ENCODE measurements at regions not wholly inside any gene's neighbourhood (a gene's known extent, or its start where the extent isn't known, plus 50 kb on each side); places are given as distances from the start of the nearest gene placed in this dataset.

DNA sequence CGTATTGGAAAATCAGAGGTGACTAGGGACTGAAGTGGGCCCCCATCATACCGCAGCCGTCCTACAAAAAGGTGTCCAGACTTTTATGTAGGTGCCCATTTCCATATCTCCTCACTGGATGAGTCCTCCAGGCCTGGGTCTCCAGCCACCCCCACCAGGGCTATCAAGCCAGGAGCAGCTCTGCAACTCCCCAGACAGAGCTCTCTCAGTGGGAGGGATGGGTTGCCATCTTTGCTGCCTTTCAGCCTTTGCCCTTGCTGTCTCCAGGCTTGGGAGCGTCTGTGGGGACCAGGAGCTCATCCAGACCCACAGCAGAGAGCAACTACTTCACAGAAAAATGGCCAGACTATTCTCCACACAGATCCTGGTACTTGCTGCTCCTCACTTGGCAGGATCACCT is 802.7 kb upstream of the IGFBP3 start:
- no peak for DNase-seq (ENCODE audit: low read depth in 2 of 2)

DNA sequence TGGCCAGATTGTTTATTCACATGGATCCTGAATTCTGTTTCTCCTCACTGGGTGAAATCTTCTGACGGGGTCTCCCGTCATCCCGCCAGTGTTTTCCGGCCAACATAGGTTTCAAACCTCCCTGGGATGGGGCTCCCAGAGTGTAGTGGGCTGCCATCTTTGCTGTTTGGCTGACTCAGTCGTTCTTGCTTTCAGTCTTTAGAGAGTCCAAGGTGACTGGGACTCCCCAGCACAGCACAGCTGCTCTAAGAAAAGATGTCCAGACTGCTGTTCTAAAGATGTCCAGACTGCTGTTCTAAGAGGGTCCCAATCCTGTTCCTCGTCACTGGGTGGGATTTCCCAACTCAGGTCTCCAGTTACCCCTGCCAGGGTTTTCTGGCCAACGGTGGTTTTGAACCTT is 801.9 kb upstream of the IGFBP3 start:
- DNase-seq (ENCODE audit: low read depth in 2 of 2) = no peak

DNA sequence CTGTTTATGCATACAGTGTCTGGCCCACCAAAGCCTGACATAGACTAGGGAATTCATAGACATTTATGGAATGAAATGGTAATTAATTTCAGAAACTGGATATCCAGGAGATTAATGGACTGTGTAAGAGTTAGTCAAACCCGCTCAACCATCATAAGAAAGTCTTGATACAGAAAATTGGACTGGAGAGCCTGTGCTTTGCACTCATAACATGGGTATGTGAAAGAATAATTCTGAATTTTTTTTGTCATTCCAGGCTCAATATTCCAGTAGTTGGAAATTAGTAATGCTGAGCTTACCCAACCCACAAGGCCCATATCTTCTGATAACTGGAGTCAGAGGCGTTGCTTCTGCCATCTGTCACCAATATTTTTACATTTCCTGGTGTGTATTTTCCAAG is 799.7 kb upstream of the IGFBP3 start:
- no peak for DNase-seq (ENCODE audit: low read depth in 2 of 2)

DNA sequence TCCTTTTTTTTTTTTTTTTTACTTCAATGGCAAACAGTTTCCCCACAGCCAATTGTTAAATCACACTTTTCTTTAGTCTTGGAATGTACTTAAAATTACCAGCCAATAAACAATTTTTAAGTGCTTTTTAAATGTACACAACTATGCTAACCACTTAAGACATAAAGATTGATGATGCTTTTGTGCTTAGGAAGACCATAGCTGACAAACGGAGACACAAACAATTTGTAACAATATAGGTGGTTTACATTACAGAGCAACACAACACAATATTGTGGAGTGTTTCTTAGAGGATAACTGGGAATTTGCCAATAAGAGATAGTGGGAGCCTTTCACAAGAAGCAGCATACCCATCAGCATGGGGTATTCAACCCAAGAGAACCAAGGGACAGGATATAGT is 798.5 kb upstream of the IGFBP3 start:
- DNase-seq (ENCODE audit: low read depth in 2 of 2) = no peak

DNA sequence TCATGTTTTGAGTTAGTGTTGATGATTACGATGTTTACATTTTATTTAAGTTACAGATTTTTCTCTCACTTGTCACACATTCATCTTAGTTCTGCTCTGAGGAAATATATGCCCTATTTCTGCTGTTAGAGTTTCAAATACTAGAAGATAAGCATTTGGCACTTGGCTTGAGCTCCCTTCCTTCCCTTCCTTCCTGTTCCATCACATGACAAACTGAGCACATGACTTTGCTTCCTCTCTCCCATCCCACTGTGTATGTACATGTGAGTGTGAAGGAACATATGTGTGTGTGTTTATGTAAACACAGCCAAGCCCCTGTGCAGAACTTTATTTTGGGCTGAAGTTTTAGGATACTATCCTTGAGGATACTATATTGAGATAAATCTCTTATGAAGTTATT is 795.9 kb upstream of the IGFBP3 start:
- no peak for DNase-seq (ENCODE audit: low read depth in 2 of 2)

DNA sequence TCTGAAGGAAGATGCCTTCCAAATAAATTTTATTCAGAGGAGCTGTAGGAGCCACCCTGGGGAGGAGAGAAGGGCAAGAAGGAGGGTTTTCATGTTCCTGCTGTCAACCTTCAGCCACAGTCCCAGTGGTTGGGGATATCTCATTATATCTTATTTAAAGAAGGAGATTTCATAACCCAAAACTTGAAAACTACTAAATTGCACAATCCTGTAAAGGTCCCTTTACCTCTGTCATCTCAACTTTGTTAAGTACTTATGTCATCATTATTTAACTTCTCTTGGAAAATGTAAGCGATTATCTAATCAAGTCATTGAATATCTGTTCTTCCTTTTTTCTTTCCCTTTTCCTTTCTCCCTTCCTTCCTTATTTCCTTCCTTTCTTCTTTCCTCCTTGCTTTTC is 794.5 kb upstream of the IGFBP3 start:
- no peak for DNase-seq (ENCODE audit: low read depth in 2 of 2)

DNA sequence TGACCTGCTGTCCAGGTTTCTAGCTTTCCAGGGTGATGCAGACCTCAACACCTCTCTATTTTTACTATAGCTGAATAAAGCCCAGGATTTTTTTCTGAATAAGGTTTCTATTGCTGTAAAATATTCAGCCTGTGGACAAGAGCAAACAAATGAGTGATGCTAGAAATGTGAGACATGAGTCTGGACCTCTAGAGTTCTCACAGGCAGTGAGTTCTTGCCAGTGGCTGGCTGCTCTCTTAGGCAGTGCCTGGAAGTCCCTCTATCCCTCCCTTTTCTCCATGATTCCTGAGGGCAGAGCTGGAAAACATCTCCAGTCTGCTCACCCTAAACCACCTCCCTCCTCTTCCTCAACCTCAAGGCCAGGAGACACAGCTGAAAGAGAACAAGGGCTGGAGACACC is 793.8 kb upstream of the IGFBP3 start:
- no peak for DNase-seq (ENCODE audit: low read depth in 2 of 2)

DNA sequence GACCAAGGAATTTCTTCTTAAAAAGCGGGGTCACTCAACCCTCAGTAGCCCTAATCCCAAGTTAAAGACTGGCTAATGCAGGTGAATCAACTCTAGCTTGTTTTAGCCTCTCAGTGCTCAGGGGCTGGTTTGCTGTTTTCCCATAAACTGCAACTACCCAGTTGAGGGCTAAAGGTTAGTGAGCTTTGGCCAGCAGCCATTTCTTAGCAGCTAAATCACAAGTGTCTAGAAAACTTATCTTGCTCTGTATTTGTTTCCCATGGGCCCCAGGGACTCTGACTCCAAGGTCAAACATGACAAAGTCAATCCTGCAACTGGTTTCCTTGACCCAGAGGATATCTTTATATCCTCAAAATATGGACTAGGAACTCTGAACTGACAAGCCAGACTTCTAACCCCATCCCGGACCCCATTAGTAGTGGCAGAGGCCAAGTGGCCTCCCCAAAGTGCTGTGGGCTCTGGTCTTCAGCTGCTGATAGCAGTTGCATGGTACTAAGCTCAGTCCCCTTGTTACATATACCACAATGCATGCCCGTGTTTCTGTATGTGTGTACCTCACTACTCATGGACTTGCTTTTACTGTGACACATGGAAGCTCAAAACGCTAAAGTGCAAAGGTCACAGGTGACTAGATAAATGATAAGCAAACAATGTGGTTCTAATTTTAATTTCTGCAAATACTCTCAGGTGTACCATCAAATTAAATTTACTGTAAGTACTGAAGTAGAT is 793.0 kb upstream of the IGFBP3 start:
- no peak for DNase-seq (ENCODE audit: low read depth in 2 of 2)

DNA sequence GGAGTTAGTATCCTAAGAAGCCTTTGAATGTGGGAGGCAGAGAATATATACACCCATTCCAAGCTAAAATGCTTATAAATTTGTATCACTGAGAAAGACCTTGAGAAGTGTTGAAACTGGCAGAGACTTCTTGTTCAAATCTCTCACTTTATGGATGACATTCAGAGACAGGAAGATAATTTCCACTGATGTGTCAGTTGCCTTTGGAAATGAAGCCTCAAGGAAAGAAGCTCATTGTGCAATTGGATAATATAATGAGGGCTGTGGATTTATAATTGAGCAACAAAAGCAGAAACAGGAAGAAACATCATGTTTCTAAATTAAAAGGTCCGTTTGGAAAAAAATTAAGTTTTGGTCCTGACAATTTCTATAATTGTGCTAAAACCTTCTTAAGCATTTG is 789.9 kb upstream of the IGFBP3 start:
- DNase-seq (ENCODE audit: low read depth in 2 of 2) = no peak

DNA sequence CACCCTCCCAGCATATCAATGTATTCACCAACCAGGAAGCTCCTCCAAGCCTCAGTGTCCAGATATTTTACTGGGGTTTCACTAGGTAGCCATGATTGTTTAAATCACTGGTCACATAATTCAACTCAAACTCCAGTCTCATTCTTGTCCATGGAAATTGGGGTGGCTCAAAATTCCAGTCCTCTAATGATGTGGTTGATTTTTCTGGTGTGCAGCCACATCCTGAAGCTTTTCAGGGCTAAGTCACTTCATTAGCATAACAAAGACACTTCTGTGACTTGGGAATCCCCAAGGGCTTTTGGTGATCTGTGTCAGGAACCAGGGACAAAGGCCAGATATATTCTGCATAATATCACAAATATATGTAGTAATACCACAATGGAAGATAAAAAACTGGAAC is 786.9 kb upstream of the IGFBP3 start:
- DNase-seq (ENCODE audit: low read depth in 2 of 2) = no peak

DNA sequence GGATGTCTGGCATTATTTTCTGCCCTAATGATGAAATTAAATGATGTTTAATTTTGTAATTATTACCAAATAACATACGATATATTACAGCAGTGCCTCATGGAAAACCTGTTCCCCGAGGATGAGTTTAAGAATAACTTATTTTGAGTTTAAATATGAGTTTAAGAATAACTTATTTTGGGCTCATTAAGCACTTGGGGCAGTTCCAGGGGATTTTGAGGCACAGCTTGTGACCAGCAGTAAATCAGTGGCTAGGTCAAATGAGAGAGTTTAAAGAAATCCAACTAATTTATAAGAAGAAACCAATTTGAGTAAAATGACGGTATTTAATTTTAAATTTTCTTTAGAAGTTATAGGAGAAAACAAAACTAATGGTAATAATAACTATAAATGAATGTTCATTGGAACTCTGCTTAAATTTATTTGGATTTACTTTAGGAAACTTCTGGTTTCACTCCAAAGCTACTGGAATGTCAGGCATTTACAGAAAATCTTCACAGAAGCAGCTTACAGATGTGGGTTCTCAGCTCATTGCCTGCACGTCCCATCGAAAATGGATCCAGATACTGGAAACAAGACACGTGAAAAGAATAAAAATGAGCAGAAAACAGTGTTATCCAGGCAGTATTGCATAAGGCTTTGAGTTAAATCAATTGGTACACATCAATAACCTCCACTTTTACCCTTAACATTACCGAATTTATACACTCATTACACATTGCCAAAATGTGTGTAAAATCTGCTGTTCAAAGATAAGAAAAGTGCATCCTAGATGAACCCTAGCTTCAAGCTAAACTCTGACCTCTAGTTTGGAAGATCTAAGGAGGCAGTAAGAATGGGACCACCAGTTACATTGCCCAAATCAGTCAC is 784.5 kb upstream of the IGFBP3 start:
- DNase-seq (ENCODE audit: low read depth in 2 of 2) = no peak

DNA sequence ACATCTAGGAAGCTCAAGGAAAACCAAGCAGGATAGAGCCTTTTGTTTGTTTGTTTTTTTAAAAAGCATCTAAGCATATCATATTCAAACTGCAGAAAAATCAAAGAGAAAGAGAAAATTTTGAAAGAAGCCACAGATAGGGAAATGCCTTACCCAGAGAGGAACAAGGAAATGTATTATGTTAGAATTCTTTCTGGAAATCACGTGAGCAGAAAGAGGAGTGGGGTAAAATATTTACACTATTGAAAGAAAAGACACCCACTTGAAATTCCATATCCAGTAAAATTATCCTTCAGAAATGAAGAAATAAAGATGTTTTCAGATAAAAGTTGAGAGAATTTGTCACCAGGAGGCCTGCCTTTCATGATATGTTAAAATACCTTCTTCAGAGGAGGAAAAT is 775.7 kb upstream of the IGFBP3 start:
- no peak for DNase-seq (ENCODE audit: low read depth in 2 of 2)

DNA sequence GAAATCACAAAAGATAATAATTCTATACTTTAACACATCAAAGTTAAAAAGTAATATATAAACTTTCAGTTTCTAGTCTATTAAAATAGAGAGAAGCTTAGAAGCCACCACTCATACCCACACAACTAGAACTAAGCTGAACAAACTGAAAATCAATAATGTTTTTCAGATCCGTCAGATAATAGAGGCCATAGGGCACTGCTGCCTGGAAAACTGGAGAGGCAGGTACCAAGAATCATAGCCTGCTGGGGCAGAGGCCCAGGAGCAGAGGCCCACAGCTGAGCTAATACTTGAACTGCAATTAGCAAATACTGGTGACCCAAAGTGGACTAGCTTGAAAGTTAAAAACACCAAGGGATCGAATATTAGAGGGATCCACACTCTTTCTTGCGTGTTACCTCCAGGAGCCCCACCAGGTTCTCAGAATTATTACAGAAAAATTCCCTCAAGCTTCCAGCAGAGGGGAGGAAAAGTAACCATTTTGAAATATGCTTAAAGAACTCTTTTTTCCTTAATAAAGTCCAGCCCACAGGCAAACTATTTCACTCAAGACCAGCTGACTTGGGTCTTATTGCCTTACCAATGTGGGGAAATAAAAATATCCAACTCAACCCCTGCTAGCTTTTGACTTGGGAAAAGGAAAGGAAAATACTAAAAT is 774.1 kb upstream of the IGFBP3 start:
- DNase-seq (ENCODE audit: low read depth in 2 of 2) = no peak

DNA sequence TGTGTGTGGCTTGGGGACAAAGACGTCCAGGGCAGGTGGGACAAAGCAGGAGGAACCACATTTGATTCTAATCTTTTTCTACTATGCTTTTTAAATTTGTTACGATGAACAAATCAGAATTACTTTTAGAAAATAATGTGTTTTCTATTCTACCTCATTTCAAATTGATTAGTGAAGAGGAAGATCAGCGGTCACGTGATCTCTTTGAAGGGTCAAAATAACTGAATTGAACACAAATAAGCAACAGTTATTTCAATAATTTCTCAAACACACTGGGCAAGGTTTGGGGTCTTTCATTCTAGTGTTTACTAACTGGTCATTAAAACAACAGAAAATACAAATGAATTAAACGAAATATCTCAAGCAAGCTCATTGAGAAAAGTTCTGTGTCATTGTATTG is 773.0 kb upstream of the IGFBP3 start:
- no peak for DNase-seq (ENCODE audit: low read depth in 2 of 2)

DNA sequence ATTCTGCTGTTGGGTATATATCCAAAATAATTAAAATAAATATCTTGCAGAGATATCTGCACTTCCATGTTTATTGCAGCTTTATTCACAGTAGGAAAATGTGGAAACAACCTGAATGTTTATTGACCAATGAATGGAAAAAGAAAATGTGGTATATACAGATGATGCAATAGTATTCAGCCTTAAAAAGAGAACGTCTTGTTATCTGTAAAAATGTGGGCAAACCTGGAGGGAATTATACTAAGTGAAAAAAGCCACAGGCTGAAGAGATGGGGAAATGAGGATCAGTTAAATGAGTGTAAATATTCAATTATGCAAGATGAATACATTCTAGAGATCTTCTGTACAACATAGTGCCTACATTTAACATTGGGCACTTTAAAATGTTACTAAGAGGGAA is 766.1 kb upstream of the IGFBP3 start:
- DNase-seq (ENCODE audit: low read depth in 2 of 2) = no peak

DNA sequence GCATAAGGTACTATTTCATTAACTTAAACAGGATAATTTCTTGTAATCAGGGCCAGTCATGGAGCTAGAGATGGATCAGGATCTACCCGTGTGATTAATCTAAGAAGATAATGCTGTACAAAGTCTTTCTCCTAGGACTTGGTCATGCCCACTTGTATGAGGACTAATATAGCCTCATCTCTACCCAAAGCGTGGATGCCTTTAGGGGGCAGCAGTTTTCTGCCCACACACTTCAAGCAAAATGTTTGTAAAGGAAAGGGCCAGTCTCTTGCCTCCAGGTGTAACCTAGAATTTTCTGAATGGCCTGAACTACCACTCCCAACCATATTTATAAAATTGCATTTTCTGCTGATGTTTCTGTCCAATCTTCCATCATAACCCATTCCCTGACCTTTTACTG is 764.0 kb upstream of the IGFBP3 start:
- DNase-seq (ENCODE audit: low read depth in 2 of 2) = no peak

DNA sequence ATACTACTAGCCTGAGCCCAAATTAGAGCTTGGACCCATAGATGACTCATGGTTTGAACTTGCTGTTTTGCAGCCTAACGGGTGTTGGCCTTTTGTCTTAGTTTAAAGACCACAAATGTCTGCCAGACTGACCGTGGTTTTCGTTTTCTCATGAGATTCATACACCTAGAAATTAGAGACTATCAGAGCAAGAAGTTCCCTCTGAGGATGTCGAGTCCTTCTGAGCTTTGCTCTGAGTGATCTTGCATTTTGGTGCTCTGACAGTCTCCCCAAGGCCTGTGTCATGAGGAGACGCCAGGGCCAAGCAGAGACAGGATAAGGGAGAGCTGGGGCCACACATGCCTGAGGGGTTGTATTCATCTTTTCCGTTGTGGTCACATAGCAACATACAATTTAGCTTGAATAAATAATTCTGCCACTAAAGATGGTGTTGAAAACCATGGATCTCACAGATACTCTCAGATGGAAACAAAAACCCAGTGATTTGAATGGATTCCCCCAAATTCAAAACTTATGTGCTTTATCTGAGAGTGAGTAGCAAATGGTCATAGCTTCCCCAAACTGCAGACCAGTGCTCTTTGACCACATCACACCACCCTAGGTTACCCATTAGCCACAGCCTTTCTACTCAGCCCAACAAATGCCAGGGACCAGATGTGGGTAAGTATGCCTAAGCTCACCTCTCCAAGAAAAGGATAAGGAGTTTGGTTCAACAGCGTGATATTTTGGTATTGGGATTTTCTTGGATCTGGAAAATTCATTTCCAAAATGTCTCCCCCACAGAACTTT is 762.0 kb upstream of the IGFBP3 start:
- no peak for DNase-seq (ENCODE audit: low read depth in 2 of 2)

DNA sequence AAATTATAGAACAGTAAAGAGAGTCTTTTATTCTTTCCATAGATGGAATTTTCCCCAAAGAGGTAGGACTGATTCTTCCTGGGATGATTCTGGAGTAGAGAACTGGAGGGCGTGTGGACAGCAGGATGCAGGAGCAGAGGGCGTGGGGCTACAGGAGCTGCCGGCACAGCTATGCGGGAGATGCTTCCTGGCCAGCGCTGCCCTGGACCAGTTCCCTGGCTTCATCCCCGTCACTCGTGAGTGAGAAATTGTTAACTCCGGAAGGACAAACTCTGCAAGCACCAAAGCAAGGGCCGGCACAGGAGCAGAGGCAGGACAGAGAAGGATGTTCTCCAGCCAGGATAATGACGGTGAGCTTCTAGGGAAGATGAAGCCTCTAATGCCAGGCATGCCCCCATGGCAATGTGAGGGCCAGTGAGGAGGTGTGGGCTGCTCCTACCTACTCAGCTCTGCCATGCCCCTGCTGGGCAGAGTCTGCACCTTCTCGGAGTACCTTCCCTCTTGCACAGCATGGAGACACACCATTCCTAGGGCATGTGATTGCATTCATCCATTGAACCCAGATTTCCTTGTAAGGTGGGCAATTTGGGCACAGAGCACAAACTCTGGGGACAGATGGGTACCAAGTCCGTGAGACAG is 760.9 kb upstream of the IGFBP3 start:
- DNase-seq (ENCODE audit: low read depth in 2 of 2) = no peak

DNA sequence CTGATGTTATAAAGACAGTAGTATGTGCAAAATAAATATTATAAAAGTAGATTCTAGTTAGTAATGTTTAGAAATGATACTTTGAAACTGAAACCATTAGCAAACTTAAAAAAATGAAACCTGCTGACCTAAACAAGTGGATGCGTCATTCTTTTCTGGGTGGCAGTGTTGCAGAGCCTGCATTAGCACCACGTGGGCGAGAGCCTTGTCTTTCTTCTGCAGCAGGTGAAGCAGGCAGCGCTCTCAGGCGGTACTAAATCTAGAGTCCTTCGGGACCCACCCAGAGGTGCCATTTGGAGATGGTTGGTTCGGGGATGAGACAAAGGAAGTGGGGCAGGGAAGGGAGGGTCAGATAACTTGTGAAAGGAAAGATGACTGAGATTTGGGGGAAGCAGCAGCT is 759.1 kb upstream of the IGFBP3 start:
- no peak for DNase-seq (ENCODE audit: low read depth in 2 of 2)

DNA sequence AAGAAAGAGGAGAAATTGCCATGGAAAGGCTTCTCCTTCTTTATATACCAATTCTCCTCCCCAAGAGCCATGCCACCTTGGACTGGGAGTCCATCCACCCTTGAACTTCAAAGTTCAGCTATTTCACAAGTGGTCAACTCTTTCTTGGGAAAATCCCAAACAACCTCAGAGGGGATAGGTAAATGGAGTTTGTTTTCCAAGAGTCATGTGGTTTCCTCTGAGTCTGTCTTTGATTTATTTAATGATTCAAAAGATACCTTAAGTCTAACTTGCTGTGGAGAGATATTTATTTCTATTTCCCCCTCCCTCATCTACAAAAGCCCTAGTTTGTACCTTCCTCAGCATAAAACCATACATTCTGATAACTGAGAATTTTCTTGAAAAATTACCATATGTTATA is 758.6 kb upstream of the IGFBP3 start:
- DNase-seq (ENCODE audit: low read depth in 2 of 2) = no peak

DNA sequence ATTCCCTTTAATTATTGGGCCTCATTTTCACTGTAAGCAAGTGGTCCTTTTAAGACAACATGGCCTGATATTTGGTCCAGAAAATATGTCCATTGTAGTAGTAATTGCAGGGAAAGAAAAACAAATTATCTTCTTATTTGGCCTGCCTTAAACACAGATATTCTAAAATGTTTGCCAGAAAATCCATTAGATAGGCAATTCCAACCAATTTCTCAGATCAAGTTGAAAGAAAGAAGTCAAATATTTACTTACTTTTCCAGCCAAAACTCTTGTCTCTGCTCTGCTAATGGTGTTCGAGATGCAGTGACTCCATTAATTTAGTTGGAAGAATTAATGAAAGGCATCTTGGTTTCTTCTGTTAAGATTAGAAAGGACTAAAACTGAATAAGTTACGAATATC is 757.3 kb upstream of the IGFBP3 start:
- no peak for DNase-seq (ENCODE audit: low read depth in 2 of 2)

DNA sequence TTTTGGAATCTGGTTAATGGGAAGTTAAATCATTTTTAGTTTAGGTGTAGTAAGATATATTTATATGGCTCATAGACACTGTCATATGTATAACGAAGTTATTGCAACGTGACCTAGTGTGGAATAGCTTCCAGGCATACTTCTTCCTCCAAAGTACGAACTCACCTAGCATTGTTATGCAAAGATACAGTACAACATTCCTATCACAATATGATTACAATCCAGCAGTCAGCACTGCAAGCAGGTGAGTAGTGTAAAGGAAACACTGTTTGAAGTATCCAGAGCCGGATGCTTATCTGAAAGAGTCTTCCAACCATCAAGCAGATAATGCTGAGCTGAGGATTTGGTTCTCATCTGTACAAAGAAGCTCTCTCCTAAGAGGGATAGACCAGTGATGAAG is 754.4 kb upstream of the IGFBP3 start:
- no peak for DNase-seq (ENCODE audit: low read depth in 2 of 2)
